Mucosa of descending colon (tissue), 3 donors: ENCODE measurements at regions not wholly inside any gene's neighbourhood (a gene's known extent, or its start where the extent isn't known, plus 50 kb on each side); places are given as distances from the start of the nearest gene placed in this dataset.

Experiments used
- ATAC-seq: fragments of 200-7000 bp; cut with Tn5 transposase; one replicate; pipeline ENCODE4 v1.9.1; 2020; ENCODE audit warnings: mild to moderate bottlenecking, moderate library complexity
- DNase-seq, 3 donors: peaks; one replicate each; pipeline ENCODE4 v3.0.0-alpha.2; 2020
- H3K36me3 ChIP-seq: fragments of 200-600 bp; one replicate; pipeline ENCODE4 v1.8.0; 2021; ENCODE audit warnings: low read depth, mild to moderate bottlenecking
- H3K4me1 ChIP-seq: fragments of 200-600 bp; one replicate; pipeline ENCODE4 v1.8.0; 2021; ENCODE audit warnings: low read depth, mild to moderate bottlenecking
- H3K4me3 ChIP-seq: fragments of 200-600 bp; one replicate; pipeline ENCODE4 v1.8.0; 2021; ENCODE audit warnings: mild to moderate bottlenecking
- H3K9me3 ChIP-seq: fragments of 200-600 bp; one replicate; pipeline ENCODE4 v1.8.0; 2021; ENCODE audit warnings: mild to moderate bottlenecking
- CTCF ChIP-seq: fragments of 200-600 bp; IDR thresholded peaks from one replicate; pipeline ENCODE4 v1.8.0; 2022; ENCODE audit warnings: antibody characterized with exemption, mild to moderate bottlenecking
- intact Hi-C, 2 donors: fragments of 100-400 bp; cut with DNase I in 1 of 2; cut with micrococcal nuclease in 1 of 2; formaldehyde crosslinking; loops; one replicate each; pipeline versions ENCODE4 v1.11.0 to v1.11.1; 2022; cut with DNase I, micrococcal nuclease
- donor health status: DM: no; HTN: no; CAD: no; lungs with moderate emphysema.
- donor health status: DM: no; HTN: no; CAD: no.
- donor health status: DM: no; HTN: yes; CAD: no.

- no peak for TF ChIP-seq CTCF
- no peaks in the 10 kb centered on the region for H3K9me3 ChIP-seq
- DNase-seq (no peak), ATAC-seq (no peak)
- H3K4me3 ChIP-seq: no peak overlapping the region
- intact Hi-C loops: loop anchor here in 1 of 2 donors (5.0 kb wide), 1 partner anchor 229 kb away; no protein-coding TSS in a partner anchor
- no peaks in the 10 kb centered on the region for H3K36me3 ChIP-seq
- no peaks in the 10 kb centered on the region for H3K4me1 ChIP-seq
Measured at GRCh38 chr1:68346188-68346808, 103.5 kb downstream of the RPE65 start.

GRCh38 chr1:68344208-68344607 is 105.5 kb downstream of the RPE65 start:
- Histone ChIP-seq H3K4me3 (no peak overlapping the region), H3K4me1 (no peaks in the 10 kb centered on the region), H3K9me3 (no peaks in the 10 kb centered on the region), H3K36me3 (no peaks in the 10 kb centered on the region)
- TF ChIP-seq CTCF: no peak
- intact Hi-C loops: loop anchor here in 1 of 2 donors (2.0 kb wide), 1 partner anchor 227 kb away; no protein-coding TSS in a partner anchor
- no peak for ATAC-seq
- DNase-seq: no peak

GRCh38 chr1:68340951-68341350 is 108.6 kb upstream of the WLS start:
- intact Hi-C loops: no loop called here
- DNase-seq (no peak), ATAC-seq (no peak)
- H3K9me3 ChIP-seq: no peaks in the 10 kb centered on the region
- no peak for TF ChIP-seq CTCF
- no peak overlapping the region for H3K4me3 ChIP-seq
- H3K4me1 ChIP-seq: no peaks in the 10 kb centered on the region
- no peaks in the 10 kb centered on the region for H3K36me3 ChIP-seq

GRCh38 chr1:68339505-68339904 is 107.2 kb upstream of the WLS start:
- no peak for TF ChIP-seq CTCF
- ATAC-seq: no peak
- no peaks in the 10 kb centered on the region for H3K36me3 ChIP-seq
- intact Hi-C loops: no loop called here
- H3K9me3 ChIP-seq: no peaks in the 10 kb centered on the region
- no peak overlapping the region for H3K4me3 ChIP-seq
- DNase-seq: no peak
- no peaks in the 10 kb centered on the region for H3K4me1 ChIP-seq

- Histone ChIP-seq H3K36me3 (no peaks in the 10 kb centered on the region), H3K4me1 (no peaks in the 10 kb centered on the region), H3K9me3 (no peaks in the 10 kb centered on the region), H3K4me3 (no peak overlapping the region)
- TF ChIP-seq CTCF: no peak
- DNase-seq (no peak), ATAC-seq (no peak)
- intact Hi-C loops: no loop called here
Measured at GRCh38 chr1:68338081-68338480, 105.8 kb upstream of the WLS start.

GRCh38 chr1:68332041-68332440 is 99.7 kb upstream of the WLS start:
- H3K4me3 ChIP-seq: no peak overlapping the region
- H3K36me3 ChIP-seq: no peaks in the 10 kb centered on the region
- ATAC-seq (no peak), DNase-seq (no peak)
- H3K4me1 ChIP-seq: no peaks in the 10 kb centered on the region
- intact Hi-C loops: no loop called here
- no peak for TF ChIP-seq CTCF
- no peaks in the 10 kb centered on the region for H3K9me3 ChIP-seq
